Breast epithelium (tissue), 4 donors: ENCODE measurements at regions not wholly inside any gene's neighbourhood (a gene's known extent, or its start where the extent isn't known, plus 50 kb on each side); places are given as distances from the start of the nearest gene placed in this dataset.
"Not testable (repeated sequence)": the region's sequence is repeated elsewhere in the genome, so short reads cannot be mapped to it uniquely, and the experiment has no call there.

ENCODE experiments used
- DNase-seq, 2 donors: peaks; one replicate each; pipeline ENCODE4 v3.0.0-alpha.2; 2019; ENCODE audit warnings: low spot score in 2 of 2
- H3K27ac ChIP-seq, 2 donors: fragments of 200-600 bp; sonication (generic) in 1 of 2; one replicate each; pipeline ENCODE4 v1.5.1; 2016 to 2019; ENCODE audit warnings: mild to moderate bottlenecking in 1 of 2
- H3K27me3 ChIP-seq, 2 donors: fragments of 200-600 bp; sonication (generic) in 1 of 2; one replicate each; pipeline versions ENCODE4 v1.5.1 to v1.6.0; 2017 to 2019; ENCODE audit warnings: control low read depth in 1 of 2, mild to moderate bottlenecking in 1 of 2
- H3K36me3 ChIP-seq: fragments of 200-600 bp; one replicate; pipeline ENCODE4 v1.5.1; 2019
- H3K4me1 ChIP-seq, 2 donors: fragments of 200-600 bp; sonication (generic); one replicate each; pipeline ENCODE4 v1.5.1; 2016 to 2019; ENCODE audit warnings: control low read depth in 1 of 2
- H3K4me3 ChIP-seq, 3 donors: fragments of 200-600 bp; sonication (generic); 1 replicate in 2 of 3; 2 replicates in 1 of 3; pipeline ENCODE4 v1.5.1; 2016 to 2019; ENCODE audit warnings: mild to moderate bottlenecking in 3 of 3, moderate library complexity in 2 of 3
- H3K9me3 ChIP-seq, 2 donors: fragments of 200-600 bp; sonication (generic) in 1 of 2; one replicate each; pipeline ENCODE4 v1.5.1; 2016 to 2019; ENCODE audit warnings: control low read depth in 1 of 2
- CTCF ChIP-seq, 3 donors: fragments of 450-650 bp; IDR thresholded peaks; one replicate each; pipeline ENCODE4 v1.5.1; 2016 to 2017; ENCODE audit warnings: antibody characterized with exemption in 3 of 3, mild to moderate bottlenecking in 3 of 3, moderate library complexity in 3 of 3
- POLR2A ChIP-seq: fragments of 450-650 bp; IDR thresholded peaks from one replicate; pipeline ENCODE4 v1.6.1; 2016; ENCODE audit warnings: antibody characterized with exemption, mild to moderate bottlenecking, moderate library complexity
- POLR2AphosphoS5 ChIP-seq, 3 donors: sonication (generic); formaldehyde crosslinking; IDR thresholded peaks; one replicate each; pipeline ENCODE4 v1.6.1; 2017; ENCODE audit warnings: antibody characterized with exemption in 3 of 3
- intact Hi-C: fragments of 100-400 bp; cut with DNase I; formaldehyde crosslinking; loops from one replicate; pipeline ENCODE4 v1.15.1; 2023; ENCODE audit warnings: low total_unique reads

- no peaks in the 10 kb centered on the region for H3K4me1 ChIP-seq
- TF ChIP-seq CTCF (IDR thresholded peaks at IDR 0.05) (no peak), POLR2A (no peak), POLR2AphosphoS5 (IDR thresholded peaks at IDR 0.05) (no peak)
- intact Hi-C loops: no loop called here
- DNase-seq: no peak
- H3K4me3 ChIP-seq: no peak overlapping the region
- H3K36me3 ChIP-seq: no peaks in the 10 kb centered on the region
- peak overlapping the region in 1 of 2 donors; percentile 81 for H3K27ac ChIP-seq
- no peaks in the 10 kb centered on the region for H3K27me3 ChIP-seq
- no peaks in the 10 kb centered on the region for H3K9me3 ChIP-seq
These were observed 446.9 kb downstream of the PCNX1 start for GRCh38 chr14:71354142-71354541.

- Histone ChIP-seq H3K9me3 (no peaks in the 10 kb centered on the region), H3K27me3 (no peaks in the 10 kb centered on the region), H3K4me3 (no peak overlapping the region), H3K4me1 (no peaks in the 10 kb centered on the region), H3K27ac (peak overlapping the region; percentile 80 to 81), H3K36me3 (no peaks in the 10 kb centered on the region)
- DNase-seq: no peak
- intact Hi-C loops: no loop called here
- no peak for TF ChIP-seq POLR2AphosphoS5 (IDR thresholded peaks at IDR 0.05)
- no peak for TF ChIP-seq POLR2A
- TF ChIP-seq CTCF (IDR thresholded peaks at IDR 0.05): no peak
These were observed 447.5 kb downstream of the PCNX1 start for GRCh38 chr14:71354801-71355200.

- Histone ChIP-seq H3K9me3 (no peaks in the 10 kb centered on the region), H3K36me3 (no peaks in the 10 kb centered on the region), H3K27ac (peak overlapping the region; percentile 80 to 81), H3K27me3 (no peaks in the 10 kb centered on the region), H3K4me1 (no peaks in the 10 kb centered on the region), H3K4me3 (peak overlapping the region in 1 of 3 donors; percentile 19)
- peak in 1 of 2 donors; percentile 44 for DNase-seq
- intact Hi-C loops: no loop called here
- TF ChIP-seq CTCF (IDR thresholded peaks at IDR 0.05) (no peak), POLR2AphosphoS5 (IDR thresholded peaks at IDR 0.05) (peak in 1 of 3 donors; percentile 10)
These were observed 448.3 kb downstream of the PCNX1 start for GRCh38 chr14:71355324-71356201.

DNA sequence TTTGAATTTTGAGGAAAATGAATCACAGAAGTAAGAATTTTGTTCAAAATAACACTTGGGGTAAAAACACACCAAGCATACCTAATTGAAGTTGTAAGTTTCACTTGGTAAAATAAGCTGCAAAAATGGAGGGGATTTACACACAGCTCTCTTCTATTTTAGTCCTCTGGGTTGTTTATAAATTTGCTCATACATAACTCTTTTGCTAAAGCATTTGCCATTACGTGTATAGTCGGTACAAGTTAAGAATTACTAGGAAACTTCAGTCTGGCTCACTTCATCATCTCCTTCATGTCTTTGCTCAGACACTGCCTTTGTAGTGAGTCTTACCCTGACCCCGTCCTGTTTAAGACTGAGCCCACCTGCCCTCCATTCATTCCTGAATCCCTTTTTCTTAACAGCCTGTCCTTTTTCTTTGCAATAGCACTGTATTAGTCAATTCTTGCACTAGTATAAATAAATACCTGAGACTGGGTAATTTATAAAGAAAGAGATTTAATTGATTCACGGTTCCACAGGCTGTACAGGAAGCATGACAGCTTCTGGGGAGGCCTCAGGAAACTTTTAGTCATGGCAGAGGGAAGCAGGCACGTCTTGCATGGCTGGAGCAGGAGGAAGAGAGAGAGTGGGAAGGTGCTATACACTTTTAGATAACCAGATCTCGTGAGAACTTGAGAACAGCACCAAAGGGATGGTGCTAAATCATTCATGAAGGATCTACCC, 451.1 kb downstream of the PCNX1 start:
- Histone ChIP-seq H3K4me3 (no peak overlapping the region), H3K27ac (peak overlapping the region in 1 of 2 donors; percentile 81), H3K9me3 (no peaks in the 10 kb centered on the region), H3K4me1 (no peaks in the 10 kb centered on the region), H3K27me3 (no peaks in the 10 kb centered on the region), H3K36me3 (no peaks in the 10 kb centered on the region)
- DNase-seq: no peak
- no peak for TF ChIP-seq POLR2A
- TF ChIP-seq POLR2AphosphoS5 (IDR thresholded peaks at IDR 0.05): no peak
- no peak for TF ChIP-seq CTCF (IDR thresholded peaks at IDR 0.05)
- intact Hi-C loops: no loop called here

GRCh38 chr14:71358932-71359421, 451.7 kb downstream of the PCNX1 start:
- H3K27ac ChIP-seq, H3K36me3 ChIP-seq, intact Hi-C loops, H3K4me1 ChIP-seq, DNase-seq, H3K27me3 ChIP-seq, H3K9me3 ChIP-seq, H3K4me3 ChIP-seq: not testable (repeated sequence)
